ENCODE measurements at regions not wholly inside any gene's neighbourhood (a gene's known extent, or its start where the extent isn't known, plus 50 kb on each side); places are given as distances from the start of the nearest gene placed in this dataset.

DNA sequence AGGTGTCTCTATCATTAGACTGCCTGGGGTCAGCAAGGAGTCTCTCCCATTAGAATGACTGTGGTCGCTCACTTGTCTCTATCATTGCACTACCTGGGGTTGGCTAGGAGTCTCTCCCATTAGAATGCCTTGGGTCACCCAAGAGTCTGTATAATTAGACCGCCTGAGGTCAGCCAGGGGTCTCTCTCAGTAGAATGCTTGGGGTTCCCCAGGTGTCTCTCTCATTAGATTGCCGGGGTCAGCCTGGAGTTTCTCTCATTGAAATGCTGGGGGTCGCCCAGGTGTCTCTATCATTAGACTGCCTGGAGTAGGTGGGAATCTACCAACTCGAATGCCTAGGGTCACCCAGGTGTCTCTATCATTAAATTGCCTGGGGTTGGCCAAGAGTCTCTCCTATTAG lies 2231.6 kb downstream of the TP53TG3F start:
- TF ChIP-seq, protein P1, sequence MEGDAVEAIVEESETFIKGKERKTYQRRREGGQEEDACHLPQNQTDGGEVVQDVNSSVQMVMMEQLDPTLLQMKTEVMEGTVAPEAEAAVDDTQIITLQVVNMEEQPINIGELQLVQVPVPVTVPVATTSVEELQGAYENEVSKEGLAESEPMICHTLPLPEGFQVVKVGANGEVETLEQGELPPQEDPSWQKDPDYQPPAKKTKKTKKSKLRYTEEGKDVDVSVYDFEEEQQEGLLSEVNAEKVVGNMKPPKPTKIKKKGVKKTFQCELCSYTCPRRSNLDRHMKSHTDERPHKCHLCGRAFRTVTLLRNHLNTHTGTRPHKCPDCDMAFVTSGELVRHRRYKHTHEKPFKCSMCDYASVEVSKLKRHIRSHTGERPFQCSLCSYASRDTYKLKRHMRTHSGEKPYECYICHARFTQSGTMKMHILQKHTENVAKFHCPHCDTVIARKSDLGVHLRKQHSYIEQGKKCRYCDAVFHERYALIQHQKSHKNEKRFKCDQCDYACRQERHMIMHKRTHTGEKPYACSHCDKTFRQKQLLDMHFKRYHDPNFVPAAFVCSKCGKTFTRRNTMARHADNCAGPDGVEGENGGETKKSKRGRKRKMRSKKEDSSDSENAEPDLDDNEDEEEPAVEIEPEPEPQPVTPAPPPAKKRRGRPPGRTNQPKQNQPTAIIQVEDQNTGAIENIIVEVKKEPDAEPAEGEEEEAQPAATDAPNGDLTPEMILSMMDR (IDR thresholded peaks at IDR 0.05 in 4 of 5, conservative IDR thresholded peaks at IDR 0.05 in 1 of 5): no peak
- no peak for TF ChIP-seq POLR2A (IDR thresholded peaks at IDR 0.05)

Data from gastrocnemius medialis (tissue), 4 donors.